ENCODE measurements at regions not wholly inside any gene's neighbourhood (a gene's known extent, or its start where the extent isn't known, plus 50 kb on each side); places are given as distances from the start of the nearest gene placed in this dataset.
"Not testable (repeated sequence)": the region's sequence is repeated elsewhere in the genome, so short reads cannot be mapped to it uniquely, and the experiment has no call there.

- no peak for DNase-seq
Observed at GRCh38 chr1:115531631-115532264, 110.0 kb upstream of the VANGL1 start.

GRCh38 chr1:115530407-115530806, 111.4 kb upstream of the VANGL1 start:
- DNase-seq, result no peak

- no peak for DNase-seq
Observed at GRCh38 chr1:115529216-115529897, 112.4 kb upstream of the VANGL1 start.

GRCh38 chr1:115528336-115528735, 113.4 kb upstream of the VANGL1 start:
- not testable (repeated sequence) for DNase-seq

GRCh38 chr1:115527746-115528145, 114.0 kb upstream of the VANGL1 start:
- no peak for DNase-seq

- no peak for DNase-seq
Observed at GRCh38 chr1:115526900-115527299, 114.9 kb upstream of the VANGL1 start.

GRCh38 chr1:115524236-115524635, 117.5 kb upstream of the VANGL1 start:
- DNase-seq, result no peak

- DNase-seq, result no peak
Observed at GRCh38 chr1:115522386-115522785, 119.4 kb upstream of the VANGL1 start.

- no peak for DNase-seq
Observed at GRCh38 chr1:115515270-115515669, 126.5 kb upstream of the VANGL1 start.

- DNase-seq, result not testable (repeated sequence)
Observed at GRCh38 chr1:115510226-115510625, 131.5 kb upstream of the VANGL1 start.

- no peak for DNase-seq
Observed at GRCh38 chr1:115507901-115508300, 133.9 kb upstream of the VANGL1 start.

- no peak for DNase-seq
Observed at GRCh38 chr1:115506924-115507589, 134.7 kb upstream of the VANGL1 start.

GRCh38 chr1:115506518-115506917, 135.3 kb upstream of the VANGL1 start:
- no peak for DNase-seq

- DNase-seq, result no peak
Observed at GRCh38 chr1:115505148-115505571, 136.6 kb upstream of the VANGL1 start.

- not testable (repeated sequence) for DNase-seq
Observed at GRCh38 chr1:115502183-115502582, 139.6 kb upstream of the VANGL1 start.

- no peak for DNase-seq
Observed at GRCh38 chr1:115501476-115501875, 140.3 kb upstream of the VANGL1 start.

- DNase-seq, result no peak
Observed at GRCh38 chr1:115499253-115499652, 142.5 kb upstream of the VANGL1 start.

- no peak for DNase-seq
Observed at GRCh38 chr1:115496904-115497527, 144.8 kb upstream of the VANGL1 start.

- no peak for DNase-seq
Observed at GRCh38 chr1:115495625-115496024, 146.1 kb upstream of the VANGL1 start.

- no peak for DNase-seq
Observed at GRCh38 chr1:115495111-115495510, 146.7 kb upstream of the VANGL1 start.

GRCh38 chr1:115493834-115494233, 147.9 kb upstream of the VANGL1 start:
- DNase-seq, result no peak

GRCh38 chr1:115492880-115493279, 148.9 kb upstream of the VANGL1 start:
- DNase-seq, result no peak

- no peak for DNase-seq
Observed at GRCh38 chr1:115492019-115492595, 149.7 kb upstream of the VANGL1 start.
